HG02642 (cell line): ENCODE measurements at regions not wholly inside any gene's neighbourhood (a gene's known extent, or its start where the extent isn't known, plus 50 kb on each side); places are given as distances from the start of the nearest gene placed in this dataset.

Experiments used
- ATAC-seq: cut with Tn5 transposase; IDR thresholded peaks from one replicate; pipeline ENCODE4 v1.9.1; 2021; ENCODE audit warnings: mild to moderate bottlenecking; ENCODE audit not compliant: unreplicated experiment, poor library complexity

GRCh38 chr17:15048933-15049794 lies 216.0 kb downstream of the PMP22 start:
- ATAC-seq: no peak

- no peak for ATAC-seq
Observed at GRCh38 chr17:15048381-15048780, 216.7 kb downstream of the PMP22 start.

GRCh38 chr17:15042311-15042710 lies 222.8 kb downstream of the PMP22 start:
- no peak for ATAC-seq

- no peak for ATAC-seq
Observed at GRCh38 chr17:15039366-15039765, 225.8 kb downstream of the PMP22 start.

GRCh38 chr17:15038656-15039055 lies 226.5 kb downstream of the PMP22 start:
- no peak for ATAC-seq

GRCh38 chr17:15036238-15036637 lies 228.9 kb downstream of the PMP22 start:
- ATAC-seq: no peak

GRCh38 chr17:15031975-15032374 lies 233.2 kb downstream of the PMP22 start:
- ATAC-seq: no peak

- ATAC-seq: no peak
Observed at GRCh38 chr17:15029469-15029868, 235.7 kb downstream of the PMP22 start.

GRCh38 chr17:15027853-15028252 lies 237.3 kb downstream of the PMP22 start:
- ATAC-seq: no peak

GRCh38 chr17:15026088-15026487 lies 239.0 kb downstream of the PMP22 start:
- ATAC-seq: no peak

- ATAC-seq: no peak
Observed at GRCh38 chr17:15023589-15024336, 241.4 kb downstream of the PMP22 start.

GRCh38 chr17:15019158-15019557 lies 246.0 kb downstream of the PMP22 start:
- no peak for ATAC-seq

GRCh38 chr17:15012351-15012980 lies 252.7 kb downstream of the PMP22 start:
- ATAC-seq: no peak

GRCh38 chr17:15009087-15009486 lies 256.0 kb downstream of the PMP22 start:
- no peak for ATAC-seq

GRCh38 chr17:15007147-15007553 lies 258.0 kb downstream of the PMP22 start:
- no peak for ATAC-seq

GRCh38 chr17:15006421-15007128 lies 258.6 kb downstream of the PMP22 start:
- ATAC-seq: no peak

GRCh38 chr17:15000661-15001060 lies 264.5 kb downstream of the PMP22 start:
- no peak for ATAC-seq

GRCh38 chr17:14997290-14997689 lies 267.8 kb downstream of the PMP22 start:
- no peak for ATAC-seq

- no peak for ATAC-seq
Observed at GRCh38 chr17:14986127-14986526, 279.0 kb downstream of the PMP22 start.

GRCh38 chr17:14972844-14973243 lies 292.3 kb downstream of the PMP22 start:
- ATAC-seq: no peak
